ENCODE measurements at regions not wholly inside any gene's neighbourhood (a gene's known extent, or its start where the extent isn't known, plus 50 kb on each side); places are given as distances from the start of the nearest gene placed in this dataset.
A peak's percentile ranks its signal among the peaks of the same experiment; 100 is the strongest.

DNA sequence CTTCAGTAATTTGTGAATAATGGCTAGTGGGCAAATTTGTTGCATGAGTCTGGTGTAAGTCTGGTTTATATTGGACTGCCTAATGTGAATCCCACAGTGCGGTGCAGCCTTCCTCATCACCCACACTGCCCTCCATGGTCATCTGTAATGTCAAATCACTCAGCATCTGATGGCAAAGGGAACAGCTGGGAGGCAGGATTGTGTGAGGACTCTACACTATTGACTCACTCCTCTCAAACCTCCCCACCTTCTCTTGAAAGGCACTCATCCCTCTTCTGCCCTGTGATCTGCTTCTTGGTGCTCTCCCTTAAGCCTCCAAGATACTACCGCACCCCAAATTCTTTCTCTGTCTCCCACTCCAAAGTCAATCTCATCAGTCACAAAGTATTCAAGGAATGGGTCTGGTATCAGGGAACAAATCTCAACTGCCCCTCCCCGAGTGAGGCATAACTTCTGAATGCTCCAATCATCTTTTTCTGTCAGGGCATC is 146.0 kb upstream of the BEND6 start:
- H3K36me3 ChIP-seq (ENCODE audit: insufficient read depth, low read length) = no peaks in the 10 kb centered on the region
- peak; percentile 83 for FAIRE-seq
- DNase-seq (ENCODE audit: low read depth) = peak; percentile 86
- no peaks in the 10 kb centered on the region for H3K27me3 ChIP-seq (ENCODE audit: insufficient read depth, low read length)
- H3K4me3 ChIP-seq (ENCODE audit: insufficient read depth, low read depth, low read length) = no peak overlapping the region
- peaks cover 45% of the 10 kb centered on the region for H3K4me1 ChIP-seq (ENCODE audit: insufficient read depth, low read length)
- H4K20me1 ChIP-seq (ENCODE audit: insufficient read depth, low read length) = peaks cover 11% of the 10 kb centered on the region
- H3K4me3 Mint-ChIP-seq (ENCODE audit: unreplicated experiment) = no peak overlapping the region
- H2AFZ ChIP-seq (ENCODE audit: low read depth, low read length) = no peak overlapping the region
- H3K9me3 ChIP-seq (ENCODE audit: insufficient read depth, low read depth, low read length) = no peaks in the 10 kb centered on the region
- H3K79me2 ChIP-seq (ENCODE audit: insufficient read depth, low read length) = peaks cover 92% of the 10 kb centered on the region
- TF ChIP-seq, protein P1, sequence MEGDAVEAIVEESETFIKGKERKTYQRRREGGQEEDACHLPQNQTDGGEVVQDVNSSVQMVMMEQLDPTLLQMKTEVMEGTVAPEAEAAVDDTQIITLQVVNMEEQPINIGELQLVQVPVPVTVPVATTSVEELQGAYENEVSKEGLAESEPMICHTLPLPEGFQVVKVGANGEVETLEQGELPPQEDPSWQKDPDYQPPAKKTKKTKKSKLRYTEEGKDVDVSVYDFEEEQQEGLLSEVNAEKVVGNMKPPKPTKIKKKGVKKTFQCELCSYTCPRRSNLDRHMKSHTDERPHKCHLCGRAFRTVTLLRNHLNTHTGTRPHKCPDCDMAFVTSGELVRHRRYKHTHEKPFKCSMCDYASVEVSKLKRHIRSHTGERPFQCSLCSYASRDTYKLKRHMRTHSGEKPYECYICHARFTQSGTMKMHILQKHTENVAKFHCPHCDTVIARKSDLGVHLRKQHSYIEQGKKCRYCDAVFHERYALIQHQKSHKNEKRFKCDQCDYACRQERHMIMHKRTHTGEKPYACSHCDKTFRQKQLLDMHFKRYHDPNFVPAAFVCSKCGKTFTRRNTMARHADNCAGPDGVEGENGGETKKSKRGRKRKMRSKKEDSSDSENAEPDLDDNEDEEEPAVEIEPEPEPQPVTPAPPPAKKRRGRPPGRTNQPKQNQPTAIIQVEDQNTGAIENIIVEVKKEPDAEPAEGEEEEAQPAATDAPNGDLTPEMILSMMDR (IDR thresholded peaks at IDR 0.05; ENCODE audit: insufficient read depth, low read depth, low read length) = no peak
- TF ChIP-seq EZH2 (IDR thresholded peaks at IDR 0.05; ENCODE audit: insufficient read depth, low read length) = no peak
- H3K27ac ChIP-seq (ENCODE audit: low read depth, low read length) = peak overlapping the region; percentile 60
- H3K36me3 Mint-ChIP-seq (ENCODE audit: low read depth, unreplicated experiment) = no peaks in the 10 kb centered on the region
- H3K4me1 Mint-ChIP-seq (ENCODE audit: low read depth, unreplicated experiment) = peaks cover 50% of the 10 kb centered on the region
- peak overlapping the region; percentile 94 for H3K27ac Mint-ChIP-seq (ENCODE audit: unreplicated experiment)
- no peaks in the 10 kb centered on the region for H3K27me3 Mint-ChIP-seq (ENCODE audit: low read depth, unreplicated experiment)
- H3K9me3 Mint-ChIP-seq (ENCODE audit: unreplicated experiment) = no peaks in the 10 kb centered on the region
- peak overlapping the region; percentile 35 for H3K9ac ChIP-seq (ENCODE audit: low read length)
- peak overlapping the region; percentile 51 for H3K4me2 ChIP-seq (ENCODE audit: low read length)

DNA sequence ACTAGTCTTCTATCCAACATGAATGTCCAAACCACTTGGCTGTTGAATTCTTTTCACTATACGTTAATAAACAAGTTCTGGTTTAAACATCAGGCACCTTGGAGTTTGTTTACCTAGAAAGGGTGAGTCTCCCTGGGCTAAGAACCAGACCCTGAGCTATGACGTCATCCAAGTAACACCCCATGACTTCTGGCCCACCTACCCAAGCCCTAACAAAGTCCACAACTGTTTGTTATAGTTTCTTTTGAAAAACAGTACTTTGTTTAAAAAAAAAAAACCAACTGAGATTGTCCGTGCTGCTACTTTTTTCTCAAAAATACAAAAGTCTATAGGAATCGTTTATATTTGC is 146.9 kb upstream of the BEND6 start:
- no peaks in the 10 kb centered on the region for H3K27me3 ChIP-seq (ENCODE audit: insufficient read depth, low read length)
- H3K36me3 Mint-ChIP-seq (ENCODE audit: low read depth, unreplicated experiment) = no peaks in the 10 kb centered on the region
- peak overlapping the region; percentile 13 for H3K4me3 Mint-ChIP-seq (ENCODE audit: unreplicated experiment)
- peaks cover 54% of the 10 kb centered on the region for H3K4me1 ChIP-seq (ENCODE audit: insufficient read depth, low read length)
- H3K79me2 ChIP-seq (ENCODE audit: insufficient read depth, low read length) = peaks cover 94% of the 10 kb centered on the region
- FAIRE-seq (no peak), DNase-seq (ENCODE audit: low read depth) (no peak)
- H3K27ac Mint-ChIP-seq (ENCODE audit: unreplicated experiment) = peak overlapping the region; percentile 94
- H3K4me2 ChIP-seq (ENCODE audit: low read length) = no peak overlapping the region
- H3K27ac ChIP-seq (ENCODE audit: low read depth, low read length) = peak overlapping the region; percentile 60
- H3K27me3 Mint-ChIP-seq (ENCODE audit: low read depth, unreplicated experiment) = no peaks in the 10 kb centered on the region
- peaks cover 58% of the 10 kb centered on the region for H3K4me1 Mint-ChIP-seq (ENCODE audit: low read depth, unreplicated experiment)
- no peaks in the 10 kb centered on the region for H3K9me3 Mint-ChIP-seq (ENCODE audit: unreplicated experiment)
- H3K4me3 ChIP-seq (ENCODE audit: insufficient read depth, low read depth, low read length) = no peak overlapping the region
- H4K20me1 ChIP-seq (ENCODE audit: insufficient read depth, low read length) = peaks cover 11% of the 10 kb centered on the region
- no peaks in the 10 kb centered on the region for H3K36me3 ChIP-seq (ENCODE audit: insufficient read depth, low read length)
- H3K9me3 ChIP-seq (ENCODE audit: insufficient read depth, low read depth, low read length) = no peaks in the 10 kb centered on the region
- TF ChIP-seq, protein P1 (IDR thresholded peaks at IDR 0.05; ENCODE audit: insufficient read depth, low read depth, low read length) = no peak
- TF ChIP-seq EZH2 (IDR thresholded peaks at IDR 0.05; ENCODE audit: insufficient read depth, low read length) = no peak
- H3K9ac ChIP-seq (ENCODE audit: low read length) = no peak overlapping the region
- no peak overlapping the region for H2AFZ ChIP-seq (ENCODE audit: low read depth, low read length)

DNA sequence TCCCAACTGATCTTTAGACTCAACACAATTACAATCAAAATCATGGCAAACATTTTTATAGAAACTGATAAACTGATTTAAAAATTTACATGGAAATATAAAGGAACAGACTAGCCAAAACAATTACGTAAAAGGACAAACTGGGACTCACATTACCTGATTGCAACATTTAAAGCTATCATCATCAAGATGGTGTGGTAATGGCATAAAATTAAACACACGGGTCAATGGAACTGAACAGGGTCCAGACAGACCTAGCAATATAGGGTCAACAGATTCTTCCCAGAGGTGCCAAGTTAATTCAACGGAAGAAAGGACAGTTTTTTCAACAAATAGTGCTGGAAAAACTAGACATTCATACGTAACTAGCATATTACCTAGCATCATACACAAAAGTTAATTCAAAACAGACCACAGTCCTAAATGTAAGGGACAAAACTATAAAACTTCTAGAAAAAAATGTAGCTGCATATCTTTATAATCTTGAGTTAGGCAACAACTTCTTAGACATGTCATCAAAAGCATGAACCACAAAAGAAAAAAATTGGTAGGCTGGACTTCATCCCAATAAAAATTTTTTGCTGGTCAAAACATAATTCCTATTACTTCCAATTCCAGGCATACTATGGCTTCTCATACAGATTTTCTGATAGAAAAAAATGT is 147.4 kb upstream of the BEND6 start:
- Mint-ChIP-seq H3K27me3 (ENCODE audit: low read depth, unreplicated experiment) (no peaks in the 10 kb centered on the region), H3K4me3 (ENCODE audit: unreplicated experiment) (no peak overlapping the region), H3K27ac (ENCODE audit: unreplicated experiment) (peak overlapping the region; percentile 94), H3K9me3 (ENCODE audit: unreplicated experiment) (no peaks in the 10 kb centered on the region), H3K36me3 (ENCODE audit: low read depth, unreplicated experiment) (no peaks in the 10 kb centered on the region), H3K4me1 (ENCODE audit: low read depth, unreplicated experiment) (peaks cover 63% of the 10 kb centered on the region)
- Histone ChIP-seq H3K9ac (ENCODE audit: low read length) (no peak overlapping the region), H3K27me3 (ENCODE audit: insufficient read depth, low read length) (no peaks in the 10 kb centered on the region), H3K27ac (ENCODE audit: low read depth, low read length) (peak overlapping the region; percentile 60), H3K9me3 (ENCODE audit: insufficient read depth, low read depth, low read length) (no peaks in the 10 kb centered on the region), H4K20me1 (ENCODE audit: insufficient read depth, low read length) (peaks cover 11% of the 10 kb centered on the region), H3K4me1 (ENCODE audit: insufficient read depth, low read length) (peaks cover 60% of the 10 kb centered on the region), H2AFZ (ENCODE audit: low read depth, low read length) (no peak overlapping the region), H3K4me3 (ENCODE audit: insufficient read depth, low read depth, low read length) (no peak overlapping the region), H3K36me3 (ENCODE audit: insufficient read depth, low read length) (no peaks in the 10 kb centered on the region), H3K4me2 (ENCODE audit: low read length) (no peak overlapping the region), H3K79me2 (ENCODE audit: insufficient read depth, low read length) (peaks cover 96% of the 10 kb centered on the region)
- no peak for DNase-seq (ENCODE audit: low read depth)
- FAIRE-seq = peak; percentile 32
- no peak for TF ChIP-seq EZH2 (IDR thresholded peaks at IDR 0.05; ENCODE audit: insufficient read depth, low read length)
- TF ChIP-seq, protein P1 (IDR thresholded peaks at IDR 0.05; ENCODE audit: insufficient read depth, low read depth, low read length) = no peak

Measured in astrocyte (in vitro differentiated cells and primary cell).